GM18951 (cell line): ENCODE measurements at regions not wholly inside any gene's neighbourhood (a gene's known extent, or its start where the extent isn't known, plus 50 kb on each side); places are given as distances from the start of the nearest gene placed in this dataset.

Source experiments
- POLR2A ChIP-seq: IDR thresholded peaks from 4 replicates; pipeline ENCODE4 v1.6.1; 2011; ENCODE audit warnings: mild to moderate bottlenecking; ENCODE audit not compliant: insufficient read length, insufficient read depth; ENCODE audit errors: extremely low read depth
- in situ Hi-C: fragments of 300-500 bp; cut with MboI; formaldehyde crosslinking; loops from one replicate; pipeline ENCODE4 v1.12.0; 2022; ENCODE audit warnings: low sequenced_read_pairs, mixed read lengths, inconsistent platforms; ENCODE audit not compliant: unreplicated experiment

GRCh38 chr13:59340151-59340550, 823.6 kb downstream of the DIAPH3 start:
- no peak for TF ChIP-seq POLR2A
- in situ Hi-C loops, result no loop called here

GRCh38 chr13:59340581-59340980, 823.1 kb downstream of the DIAPH3 start:
- TF ChIP-seq POLR2A, result no peak

GRCh38 chr13:59342400-59342799, 821.3 kb downstream of the DIAPH3 start:
- no peak for TF ChIP-seq POLR2A

More at GRCh38 chr13:59340581-59340980, 823.1 kb downstream of the DIAPH3 start:
- in situ Hi-C loops, result no loop called here

DNA sequence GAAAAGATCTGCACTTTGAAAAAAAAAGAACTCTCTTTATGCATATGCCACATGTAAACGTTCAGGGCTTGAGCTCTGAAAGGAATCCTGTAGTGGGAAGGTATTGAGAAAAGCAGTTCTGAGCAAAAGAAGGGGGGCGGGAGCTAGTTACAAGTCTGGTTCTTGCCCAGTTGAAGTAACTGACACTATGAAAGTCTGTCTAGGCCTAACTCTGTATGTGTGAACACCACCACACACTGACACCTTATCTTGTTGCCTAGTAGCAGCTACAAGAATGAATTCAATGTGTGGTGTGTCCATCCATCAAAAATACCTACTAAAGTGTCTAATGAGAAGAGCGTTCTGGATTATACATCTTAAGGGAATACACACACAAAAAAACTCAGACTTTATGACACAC, 820.6 kb downstream of the DIAPH3 start:
- no peak for TF ChIP-seq POLR2A
- in situ Hi-C loops, result no loop called here

More at GRCh38 chr13:59342400-59342799, 821.3 kb downstream of the DIAPH3 start:
- in situ Hi-C loops, result no loop called here

GRCh38 chr13:59343993-59344822, 819.5 kb downstream of the DIAPH3 start:
- in situ Hi-C loops, result no loop called here
- TF ChIP-seq POLR2A, result no peak

DNA sequence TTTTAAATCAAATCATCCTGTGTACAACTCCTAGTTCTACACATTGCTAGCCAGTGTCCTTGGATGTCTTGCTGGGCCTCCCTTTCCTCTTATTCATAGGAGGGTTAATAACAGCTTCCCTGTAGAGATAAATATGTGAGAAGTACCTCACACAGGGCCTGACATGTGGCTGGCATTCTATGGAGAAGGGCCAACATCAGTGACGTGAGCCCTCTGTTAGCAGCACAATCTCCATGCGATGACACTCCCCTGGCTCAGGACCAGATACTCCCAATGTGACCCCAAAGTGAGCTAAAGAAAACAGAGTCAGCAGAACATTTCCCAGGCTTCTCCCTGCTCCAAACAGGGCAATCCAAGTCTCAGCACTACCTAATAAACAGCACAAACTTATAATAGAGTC, 818.4 kb downstream of the DIAPH3 start:
- no peak for TF ChIP-seq POLR2A
- in situ Hi-C loops, result no loop called here

- no peak for TF ChIP-seq POLR2A
- in situ Hi-C loops, result no loop called here
These were observed 816.6 kb downstream of the DIAPH3 start for GRCh38 chr13:59346999-59347723.

DNA sequence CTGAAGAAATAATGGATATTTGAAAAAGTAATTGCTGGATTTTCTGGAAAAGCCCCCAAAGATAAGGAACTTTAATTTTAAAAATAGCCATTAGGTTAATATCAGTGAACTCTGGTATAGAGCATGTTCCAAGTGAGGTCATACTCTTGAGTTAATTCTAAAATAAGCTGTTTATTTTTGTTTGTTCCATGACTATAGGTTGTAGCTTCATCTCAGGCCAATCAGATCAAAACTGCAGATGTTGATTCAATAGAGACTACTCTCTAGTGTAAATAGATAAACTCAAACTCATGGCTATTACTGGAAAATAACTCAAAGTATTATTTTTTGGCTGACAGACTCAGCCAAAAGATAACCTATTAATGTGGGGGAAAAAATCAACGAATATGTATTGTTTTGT, 815.1 kb downstream of the DIAPH3 start:
- in situ Hi-C loops, result no loop called here
- no peak for TF ChIP-seq POLR2A

GRCh38 chr13:59352600-59352999, 811.1 kb downstream of the DIAPH3 start:
- no peak for TF ChIP-seq POLR2A
- in situ Hi-C loops, result no loop called here

- in situ Hi-C loops, result no loop called here
- TF ChIP-seq POLR2A, result no peak
These were observed 808.9 kb downstream of the DIAPH3 start for GRCh38 chr13:59354665-59355369.

GRCh38 chr13:59356607-59357006, 807.1 kb downstream of the DIAPH3 start:
- in situ Hi-C loops, result no loop called here
- no peak for TF ChIP-seq POLR2A

DNA sequence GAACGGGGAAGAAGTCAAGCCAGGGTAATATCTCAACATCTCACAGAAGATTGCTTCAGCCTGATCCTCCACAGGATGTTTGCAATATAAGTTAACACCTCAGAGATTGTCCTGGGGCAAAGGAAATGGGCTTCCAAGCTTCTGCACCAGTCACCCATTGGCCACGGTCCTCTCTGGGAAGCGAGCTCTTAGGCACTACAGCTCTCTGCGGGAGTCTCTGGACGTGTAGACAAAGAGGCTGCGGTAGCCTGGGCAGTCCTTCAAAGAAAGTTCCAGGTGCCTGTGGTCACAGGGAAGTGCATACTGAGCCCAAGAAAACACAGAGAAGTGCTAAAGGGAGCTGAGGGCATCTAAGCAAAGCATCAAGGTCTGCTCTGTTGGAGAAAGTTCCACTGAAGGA, 805.7 kb downstream of the DIAPH3 start:
- in situ Hi-C loops, result no loop called here
- TF ChIP-seq POLR2A, result no peak

DNA sequence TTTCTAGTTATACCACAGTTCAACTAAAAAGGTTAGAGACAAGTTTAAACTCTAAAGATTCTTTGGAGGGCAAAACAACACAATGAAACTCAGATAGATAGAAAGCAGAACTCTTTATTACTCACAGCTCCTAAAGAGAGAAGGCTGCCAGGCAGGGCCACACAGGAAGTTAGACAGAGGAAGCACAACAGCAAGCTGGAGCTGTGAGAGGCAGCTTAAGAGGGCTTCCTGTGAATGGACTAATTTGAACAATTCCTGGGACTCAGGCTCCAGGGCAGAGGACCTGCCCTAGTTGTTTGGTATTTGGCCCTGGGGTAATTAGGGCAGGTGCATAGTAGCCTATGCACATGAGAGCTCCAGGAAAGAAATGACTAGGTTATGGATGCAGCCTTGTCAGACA, 803.6 kb downstream of the DIAPH3 start:
- in situ Hi-C loops, result no loop called here
- no peak for TF ChIP-seq POLR2A
